A549 (cell line): ENCODE measurements at regions not wholly inside any gene's neighbourhood (a gene's known extent, or its start where the extent isn't known, plus 50 kb on each side); places are given as distances from the start of the nearest gene placed in this dataset.
A peak's percentile ranks its signal among the peaks of the same experiment; 100 is the strongest.

Source experiments
- ATAC-seq, 2 experiments: fragments of 200-7000 bp in 1 of 2; fragments of >200 bp in 1 of 2; cut with Nextera tagmentation in 1 of 2; cut with Tn5 transposase in 1 of 2; 3 replicates each; pipeline versions ENCODE4 v1.8.0 to v1.9.1; 2018 to 2020; ENCODE audit warnings: mild to moderate bottlenecking in 1 of 2, moderate library complexity in 1 of 2
- CTCF ChIA-PET: fragments of 300-600 bp; sonication (Branson Sonifier 250); formaldehyde crosslinking; extraction: SDS; loops from one replicate; lab custom pipeline; 2021; ENCODE audit warnings: antibody characterized with exemption, inconsistent platforms; lab: Yijun Ruan, JAX
- POLR2A ChIA-PET: fragments of 350-600 bp; formaldehyde crosslinking; extraction: SDS; loops from one replicate; lab custom pipeline; 2021; ENCODE audit warnings: antibody characterized with exemption, inconsistent platforms; lab: Yijun Ruan, JAX
- DNase-seq, 2 experiments: peaks; one replicate each; pipeline versions ENCODE4 v3.0.0 to v3.0.0-alpha.2; 2011 to 2016; ENCODE audit warnings: low read depth in 1 of 2, low spot score in 1 of 2
- FAIRE-seq: peaks from 2 replicates; lab custom pipeline; 2011; peaks lifted over from hg19 to GRCh38; lab: Jason Lieb, UNC
- H3K27ac ChIP-seq, 2 experiments: fragments of >200 bp; sonication (Bioruptor Twin); formaldehyde crosslinking; 3 replicates each; pipeline ENCODE4 v1.5.1; 2016 to 2017
- H3K4me1 ChIP-seq: fragments of >200 bp; sonication (Bioruptor Twin); formaldehyde crosslinking; 3 replicates; pipeline ENCODE4 v1.6.1; 2016
- H3K4me2 ChIP-seq: fragments of >200 bp; sonication (Bioruptor Twin); formaldehyde crosslinking; 3 replicates; pipeline ENCODE4 v1.6.1; 2016
- H3K4me3 ChIP-seq: fragments of >200 bp; sonication (Bioruptor Twin); formaldehyde crosslinking; 3 replicates; pipeline ENCODE4 v1.5.1; 2016
- H3K9me3 ChIP-seq: fragments of >200 bp; sonication (Bioruptor Twin); formaldehyde crosslinking; 3 replicates; pipeline ENCODE4 v1.6.1; 2016
- RAD21 ChIP-seq, 2 experiments: fragments of >200 bp in 1 of 2; sonication (Bioruptor Twin) in 1 of 2; formaldehyde crosslinking in 1 of 2; IDR thresholded peaks in 1 of 2; conservative IDR thresholded peaks in 1 of 2; 2 replicates in 1 of 2; 3 replicates in 1 of 2; pipeline ENCODE4 v1.6.1; 2012 to 2018; ENCODE audit warnings: inconsistent platforms in 1 of 2
- SMC3 ChIP-seq: fragments of >200 bp; sonication (Bioruptor Twin); formaldehyde crosslinking; IDR thresholded peaks from 3 replicates; pipeline ENCODE4 v1.6.1; 2018; ENCODE audit warnings: inconsistent platforms
- WGBS: methylation state at CpG from one replicate; pipeline ENCODE4 v1.1.6; 2017; ENCODE audit errors: missing lambda C conversion rate; 5-methylcytosine and 5-hydroxymethylcytosine counted together
- TF ChIP-seq, protein P1 (sequence below): fragments of >200 bp; sonication (Bioruptor Twin); formaldehyde crosslinking; IDR thresholded peaks from 3 replicates; pipeline ENCODE4 v1.5.1; 2016
- TF ChIP-seq, protein P2 (sequence below): fragments of 200-600 bp; sonication (generic); IDR thresholded peaks from 2 replicates; pipeline ENCODE4 v1.6.1; 2016; ENCODE audit warnings: antibody characterized with exemption, mild to moderate bottlenecking, moderate library complexity

DNA sequence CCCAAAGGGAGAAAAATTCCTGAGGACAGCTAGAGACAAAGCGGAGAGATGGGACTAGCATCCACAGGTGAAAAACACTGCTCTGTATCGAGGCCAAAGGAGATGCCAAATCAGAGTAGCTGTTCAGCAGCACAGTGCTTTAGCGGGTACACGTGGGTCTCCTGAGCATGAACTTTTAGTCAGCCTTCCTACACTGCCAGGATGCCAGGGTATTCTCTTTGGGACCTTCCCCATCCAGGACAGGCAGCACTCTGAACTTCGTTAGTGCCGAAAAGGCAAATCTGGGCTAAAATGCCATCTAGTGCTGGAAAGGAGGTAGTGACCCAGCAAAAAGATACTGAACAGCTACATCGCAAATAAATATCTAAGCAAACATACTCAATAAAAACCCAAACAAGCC lies 64.9 kb downstream of the C6orf58 start:
- peaks cover 5% of the 10 kb centered on the region; the same call in 1 of the 3 replicates for H3K4me1 ChIP-seq
- H3K9me3 ChIP-seq: no peaks in the 10 kb centered on the region
- ChIA-PET CTCF (interaction anchor here (0.6 to 3.3 kb wide), 8 partner anchors 13 to 174 kb away, joined by 3 to 10 read pairs (median 4); no protein-coding TSS in a partner anchor), POLR2A (interaction anchor here (0.5 kb wide), 1 partner anchor 14 kb away, joined by 3 read pairs; no protein-coding TSS in a partner anchor)
- peak overlapping the region; percentile 58 for H3K4me2 ChIP-seq
- peak; percentile 15 to 39 for DNase-seq
- FAIRE-seq: no peak
- no peak overlapping the region for H3K27ac ChIP-seq
- peak; percentile 77 to 89; a peak in 5 of 6 replicates for ATAC-seq
- H3K4me3 ChIP-seq: no peak overlapping the region
- TF ChIP-seq, protein P1, sequence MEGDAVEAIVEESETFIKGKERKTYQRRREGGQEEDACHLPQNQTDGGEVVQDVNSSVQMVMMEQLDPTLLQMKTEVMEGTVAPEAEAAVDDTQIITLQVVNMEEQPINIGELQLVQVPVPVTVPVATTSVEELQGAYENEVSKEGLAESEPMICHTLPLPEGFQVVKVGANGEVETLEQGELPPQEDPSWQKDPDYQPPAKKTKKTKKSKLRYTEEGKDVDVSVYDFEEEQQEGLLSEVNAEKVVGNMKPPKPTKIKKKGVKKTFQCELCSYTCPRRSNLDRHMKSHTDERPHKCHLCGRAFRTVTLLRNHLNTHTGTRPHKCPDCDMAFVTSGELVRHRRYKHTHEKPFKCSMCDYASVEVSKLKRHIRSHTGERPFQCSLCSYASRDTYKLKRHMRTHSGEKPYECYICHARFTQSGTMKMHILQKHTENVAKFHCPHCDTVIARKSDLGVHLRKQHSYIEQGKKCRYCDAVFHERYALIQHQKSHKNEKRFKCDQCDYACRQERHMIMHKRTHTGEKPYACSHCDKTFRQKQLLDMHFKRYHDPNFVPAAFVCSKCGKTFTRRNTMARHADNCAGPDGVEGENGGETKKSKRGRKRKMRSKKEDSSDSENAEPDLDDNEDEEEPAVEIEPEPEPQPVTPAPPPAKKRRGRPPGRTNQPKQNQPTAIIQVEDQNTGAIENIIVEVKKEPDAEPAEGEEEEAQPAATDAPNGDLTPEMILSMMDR: peak; percentile 63
- TF ChIP-seq, protein P2, sequence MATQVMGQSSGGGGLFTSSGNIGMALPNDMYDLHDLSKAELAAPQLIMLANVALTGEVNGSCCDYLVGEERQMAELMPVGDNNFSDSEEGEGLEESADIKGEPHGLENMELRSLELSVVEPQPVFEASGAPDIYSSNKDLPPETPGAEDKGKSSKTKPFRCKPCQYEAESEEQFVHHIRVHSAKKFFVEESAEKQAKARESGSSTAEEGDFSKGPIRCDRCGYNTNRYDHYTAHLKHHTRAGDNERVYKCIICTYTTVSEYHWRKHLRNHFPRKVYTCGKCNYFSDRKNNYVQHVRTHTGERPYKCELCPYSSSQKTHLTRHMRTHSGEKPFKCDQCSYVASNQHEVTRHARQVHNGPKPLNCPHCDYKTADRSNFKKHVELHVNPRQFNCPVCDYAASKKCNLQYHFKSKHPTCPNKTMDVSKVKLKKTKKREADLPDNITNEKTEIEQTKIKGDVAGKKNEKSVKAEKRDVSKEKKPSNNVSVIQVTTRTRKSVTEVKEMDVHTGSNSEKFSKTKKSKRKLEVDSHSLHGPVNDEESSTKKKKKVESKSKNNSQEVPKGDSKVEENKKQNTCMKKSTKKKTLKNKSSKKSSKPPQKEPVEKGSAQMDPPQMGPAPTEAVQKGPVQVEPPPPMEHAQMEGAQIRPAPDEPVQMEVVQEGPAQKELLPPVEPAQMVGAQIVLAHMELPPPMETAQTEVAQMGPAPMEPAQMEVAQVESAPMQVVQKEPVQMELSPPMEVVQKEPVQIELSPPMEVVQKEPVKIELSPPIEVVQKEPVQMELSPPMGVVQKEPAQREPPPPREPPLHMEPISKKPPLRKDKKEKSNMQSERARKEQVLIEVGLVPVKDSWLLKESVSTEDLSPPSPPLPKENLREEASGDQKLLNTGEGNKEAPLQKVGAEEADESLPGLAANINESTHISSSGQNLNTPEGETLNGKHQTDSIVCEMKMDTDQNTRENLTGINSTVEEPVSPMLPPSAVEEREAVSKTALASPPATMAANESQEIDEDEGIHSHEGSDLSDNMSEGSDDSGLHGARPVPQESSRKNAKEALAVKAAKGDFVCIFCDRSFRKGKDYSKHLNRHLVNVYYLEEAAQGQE: no peak
- TF ChIP-seq RAD21 (conservative IDR thresholded peaks at IDR 0.05 in 1 of 2, IDR thresholded peaks at IDR 0.05 in 1 of 2) (peak; percentile 63 to 77), SMC3 (peak; percentile 75)
- 25% methylated on average over 7 of the region's 7 CpGs for WGBS
